ENCODE measurements at regions not wholly inside any gene's neighbourhood (a gene's known extent, or its start where the extent isn't known, plus 50 kb on each side); places are given as distances from the start of the nearest gene placed in this dataset.

DNA sequence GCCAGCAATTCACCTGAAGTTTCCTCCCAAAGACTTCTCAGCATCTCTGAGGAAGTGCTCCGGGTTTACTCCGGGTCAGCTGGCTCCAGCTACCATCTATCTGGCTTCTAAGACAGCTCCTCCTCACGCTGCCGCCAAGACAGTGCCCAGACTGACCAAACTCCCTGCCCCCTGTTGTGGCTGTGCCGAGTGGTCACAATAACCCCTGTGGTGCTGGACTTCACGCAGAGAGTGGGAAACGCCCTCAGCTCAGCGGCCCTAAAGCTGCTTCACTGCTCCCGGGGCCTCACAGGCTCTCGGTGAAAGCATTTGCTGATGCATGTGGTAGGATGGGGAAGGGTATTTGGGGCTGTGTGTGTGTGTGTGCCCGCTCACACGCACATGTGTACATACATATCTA lies 154.8 kb upstream of the ZNF236 start:
- no peak for DNase-seq (ENCODE audit: low read depth, low spot score)
- in situ Hi-C loops (cut with HindIII; ENCODE audit: low pct_unique_long_range_greater_than_20kb, low sequenced_read_pairs) = no loop called here

DNA sequence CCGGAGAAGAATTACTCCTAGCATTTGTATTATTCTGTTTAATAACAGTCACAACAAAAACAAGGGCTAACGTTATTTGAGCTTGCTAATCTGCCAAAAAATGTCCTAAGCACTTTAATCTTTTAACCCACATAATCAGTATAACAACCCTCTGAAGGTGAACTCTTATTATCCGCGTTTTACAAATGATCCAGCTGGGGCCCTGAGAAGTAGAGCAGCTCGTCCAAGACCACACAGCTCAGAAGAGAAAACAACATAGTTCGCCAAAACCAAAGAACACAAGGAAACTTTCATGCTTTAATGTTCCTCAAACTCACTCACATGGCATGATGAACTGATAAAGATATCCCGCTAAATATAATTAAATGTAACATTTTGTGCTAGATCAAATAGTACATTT lies 159.7 kb upstream of the ZNF236 start:
- no peak for DNase-seq (ENCODE audit: low read depth, low spot score)
- in situ Hi-C loops (cut with HindIII; ENCODE audit: low pct_unique_long_range_greater_than_20kb, low sequenced_read_pairs) = no loop called here

DNA sequence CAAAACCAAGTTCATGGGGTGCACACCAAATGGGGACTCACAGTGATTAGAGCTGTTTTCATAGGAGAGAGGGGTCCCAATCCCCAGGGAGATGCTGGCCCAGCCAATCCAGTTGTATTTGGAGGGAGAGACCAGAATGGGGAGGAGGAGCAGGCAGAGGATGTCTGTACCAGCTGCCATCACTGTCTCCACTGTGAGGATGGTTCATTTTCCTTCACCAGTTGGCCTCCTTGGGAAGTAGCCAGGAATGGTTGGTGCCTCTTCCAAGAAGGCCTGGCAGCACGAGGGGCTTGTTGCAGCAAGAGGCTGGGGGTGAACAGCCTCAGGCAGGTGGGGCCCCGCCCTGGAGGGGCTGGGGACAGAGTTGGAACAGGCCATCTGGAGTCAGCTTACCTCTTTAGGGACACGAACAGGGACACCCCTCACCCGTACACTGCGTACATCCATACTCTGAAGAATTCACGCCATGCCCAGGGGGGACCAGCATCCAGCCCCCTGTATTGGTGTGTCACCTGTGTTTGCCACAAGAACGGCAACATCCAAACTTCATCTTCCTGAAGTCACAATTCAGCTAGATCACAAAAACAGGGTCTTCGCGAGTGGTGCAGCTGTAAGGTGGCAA lies 161.7 kb upstream of the ZNF236 start:
- DNase-seq (ENCODE audit: low read depth, low spot score) = no peak
- in situ Hi-C loops (cut with HindIII; ENCODE audit: low pct_unique_long_range_greater_than_20kb, low sequenced_read_pairs) = no loop called here

DNA sequence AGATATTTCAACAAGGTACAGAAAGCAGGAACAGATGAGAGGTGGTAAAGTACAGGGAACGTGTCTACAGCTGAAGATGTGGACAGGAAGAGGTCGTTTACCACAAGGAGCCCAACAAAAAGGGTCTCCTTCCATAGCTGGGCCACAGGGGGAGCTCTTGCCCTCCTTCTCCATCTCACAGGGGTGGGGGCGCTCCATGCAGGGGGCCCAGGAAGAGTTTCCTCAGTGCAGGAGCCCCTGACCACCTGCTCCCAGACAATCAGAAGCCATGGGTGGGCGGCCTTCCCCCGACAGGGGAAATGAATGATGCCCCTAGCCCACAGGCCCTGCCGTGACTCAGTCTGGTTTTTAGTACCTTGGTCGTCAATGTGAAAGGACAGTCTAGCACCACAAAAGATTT lies 163.6 kb upstream of the ZNF516 start:
- peak; percentile 47 for DNase-seq (ENCODE audit: low read depth, low spot score)
- in situ Hi-C loops (cut with HindIII; ENCODE audit: low pct_unique_long_range_greater_than_20kb, low sequenced_read_pairs) = no loop called here

DNA sequence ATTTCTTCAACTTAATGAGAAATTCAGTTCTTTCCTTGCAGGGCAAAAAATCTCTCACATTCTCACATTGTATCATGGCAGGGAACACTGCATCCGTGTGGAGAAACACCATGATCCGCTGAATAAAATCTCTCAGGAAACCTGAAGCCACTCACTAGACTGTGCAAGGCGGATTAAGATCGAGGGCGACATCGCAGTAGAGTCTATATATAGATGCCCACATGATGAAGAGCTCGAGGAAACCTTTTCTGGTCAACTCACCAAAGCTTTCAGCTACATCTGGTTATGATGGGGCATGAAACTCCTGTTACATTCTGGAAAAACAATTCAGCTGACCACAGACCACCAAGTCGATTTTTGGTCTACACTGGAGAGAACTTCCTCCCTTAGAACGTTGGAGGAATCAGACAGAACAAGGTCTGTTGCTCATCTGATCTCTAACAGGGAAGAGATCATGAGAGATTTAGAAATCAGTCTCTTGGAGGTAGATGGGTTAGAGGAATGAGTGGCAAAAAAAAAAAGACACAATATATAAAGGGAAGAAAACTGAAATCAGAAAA lies 162.9 kb upstream of the ZNF516 start:
- no peak for DNase-seq (ENCODE audit: low read depth, low spot score)
- in situ Hi-C loops (cut with HindIII; ENCODE audit: low pct_unique_long_range_greater_than_20kb, low sequenced_read_pairs) = no loop called here

DNA sequence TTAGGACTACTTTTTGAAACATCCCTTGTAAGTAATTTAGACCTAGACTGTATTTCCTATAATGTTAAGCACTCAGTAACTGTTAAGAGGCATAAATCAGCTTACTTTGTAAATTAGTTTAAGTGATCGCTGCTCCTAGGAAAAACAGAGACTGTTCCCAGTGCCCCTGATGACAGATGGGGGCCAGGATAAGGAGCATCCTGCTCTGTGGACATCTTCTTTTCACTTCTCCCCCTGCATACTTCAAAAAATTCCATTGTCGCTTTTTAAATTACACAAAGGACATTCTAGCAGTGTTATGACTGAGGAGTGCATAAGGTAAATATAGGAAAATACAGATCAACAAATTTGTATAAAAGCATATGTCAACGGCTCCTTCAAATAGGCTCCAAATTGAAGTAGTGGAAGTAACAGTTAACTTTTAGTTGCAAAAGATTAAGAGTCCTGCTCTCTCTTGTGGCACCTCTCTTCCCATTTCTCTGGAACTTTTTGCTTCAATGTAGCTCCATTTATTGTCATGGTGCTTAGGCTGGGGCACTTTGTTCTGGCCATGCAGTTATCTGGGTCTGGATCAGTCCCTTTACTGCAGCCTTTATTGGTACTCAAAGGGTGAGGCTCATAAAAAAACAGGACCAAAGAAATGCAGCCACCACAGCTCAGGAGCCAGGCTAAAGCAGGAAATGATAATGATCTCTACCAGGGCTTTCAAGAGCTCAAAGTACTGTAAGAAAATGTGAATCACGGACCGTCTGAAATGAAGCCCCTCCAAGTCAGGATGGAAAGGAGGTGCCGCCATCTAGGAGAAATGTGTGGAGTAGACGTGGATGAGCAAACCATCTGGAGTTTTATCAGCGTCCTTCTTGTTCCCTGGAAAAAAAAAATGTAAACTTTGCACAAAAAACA lies 162.1 kb upstream of the ZNF516 start:
- DNase-seq (ENCODE audit: low read depth, low spot score) = no peak
- in situ Hi-C loops (cut with HindIII; ENCODE audit: low pct_unique_long_range_greater_than_20kb, low sequenced_read_pairs) = no loop called here

DNA sequence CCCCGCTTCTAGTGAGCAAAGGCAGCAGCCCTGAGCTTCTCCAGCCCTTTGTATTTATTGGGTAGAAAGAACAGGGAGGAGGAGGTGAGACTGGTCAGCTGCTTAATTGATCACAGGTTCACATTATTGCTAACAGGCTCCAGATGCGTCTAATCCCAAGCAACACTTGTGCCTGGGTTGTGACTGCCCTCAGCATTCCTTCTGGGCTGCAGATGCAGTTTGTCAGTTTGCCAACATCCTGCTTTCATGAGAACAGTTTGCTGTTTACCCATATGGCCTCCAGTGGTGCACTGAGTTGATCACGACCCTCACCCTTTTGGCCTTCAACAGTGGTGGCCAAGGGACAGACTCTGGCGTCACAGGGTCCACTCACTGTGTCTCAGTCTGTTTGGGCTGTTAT lies 159.5 kb upstream of the ZNF516 start:
- DNase-seq (ENCODE audit: low read depth, low spot score) = no peak
- in situ Hi-C loops (cut with HindIII; ENCODE audit: low pct_unique_long_range_greater_than_20kb, low sequenced_read_pairs) = no loop called here

DNA sequence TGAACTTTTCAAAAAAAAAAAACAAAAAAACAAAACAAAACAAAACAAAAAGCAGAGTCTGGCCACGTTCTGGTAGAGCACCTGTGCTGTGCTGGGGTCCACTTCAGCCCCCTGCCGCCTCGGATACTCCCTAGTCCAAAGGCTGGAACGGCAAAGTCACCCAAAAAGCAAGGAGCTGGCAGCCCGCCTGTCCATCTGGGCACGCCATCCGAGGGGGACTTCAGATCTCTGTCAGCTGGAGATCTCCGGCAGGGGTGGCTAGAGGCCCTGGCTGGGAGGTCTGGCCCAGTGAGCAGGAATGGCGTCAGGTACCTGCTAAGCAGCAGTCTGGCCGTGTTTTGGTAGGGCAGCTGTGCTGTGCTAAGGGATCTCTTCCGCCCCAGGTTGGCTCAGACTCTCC lies 152.3 kb upstream of the ZNF516 start:
- in situ Hi-C loops (cut with HindIII; ENCODE audit: low pct_unique_long_range_greater_than_20kb, low sequenced_read_pairs) = no loop called here
- no peak for DNase-seq (ENCODE audit: low read depth, low spot score)

DNA sequence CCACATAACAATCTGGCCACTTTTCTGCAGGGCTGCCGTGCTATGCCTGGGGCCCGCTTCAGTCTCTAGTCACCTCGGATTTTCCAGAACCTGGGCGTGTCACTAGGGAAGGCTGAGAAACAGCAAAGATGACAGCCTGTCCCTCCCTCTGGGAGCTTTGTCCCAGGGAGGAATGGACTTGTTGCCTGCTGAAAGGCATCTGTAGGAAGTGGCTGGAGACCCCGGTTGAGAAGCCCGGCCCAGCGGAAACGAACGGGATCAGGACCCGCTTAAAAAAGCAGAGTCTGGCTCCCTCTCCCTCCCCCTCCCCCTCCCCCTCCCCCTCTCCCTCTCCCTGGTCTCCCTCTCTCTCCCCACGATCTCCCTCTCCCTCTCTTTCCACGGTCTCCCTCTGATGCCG lies 149.5 kb upstream of the ZNF516 start:
- in situ Hi-C loops (cut with HindIII; ENCODE audit: low pct_unique_long_range_greater_than_20kb, low sequenced_read_pairs) = no loop called here
- no peak for DNase-seq (ENCODE audit: low read depth, low spot score)

DNA sequence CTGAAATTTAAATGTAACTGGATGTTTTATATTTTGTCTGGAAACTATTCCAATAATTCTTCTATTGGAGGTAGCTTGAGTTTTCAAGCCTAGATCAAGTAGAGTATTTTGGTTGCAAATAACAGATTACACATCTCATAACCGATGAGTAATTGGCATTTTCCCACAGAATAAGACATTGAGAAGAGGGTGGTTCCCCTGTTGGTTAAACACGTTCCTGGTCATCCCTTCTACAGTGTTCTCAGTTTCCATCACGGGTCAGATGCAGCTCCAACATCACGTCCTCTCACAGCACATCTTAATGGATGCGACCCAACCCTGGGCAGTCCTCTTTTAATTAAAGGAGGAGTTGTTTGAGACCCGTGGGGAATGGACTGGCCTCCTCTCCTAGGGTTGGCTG lies 149.0 kb upstream of the ZNF516 start:
- in situ Hi-C loops (cut with HindIII; ENCODE audit: low pct_unique_long_range_greater_than_20kb, low sequenced_read_pairs) = no loop called here
- no peak for DNase-seq (ENCODE audit: low read depth, low spot score)

DNA sequence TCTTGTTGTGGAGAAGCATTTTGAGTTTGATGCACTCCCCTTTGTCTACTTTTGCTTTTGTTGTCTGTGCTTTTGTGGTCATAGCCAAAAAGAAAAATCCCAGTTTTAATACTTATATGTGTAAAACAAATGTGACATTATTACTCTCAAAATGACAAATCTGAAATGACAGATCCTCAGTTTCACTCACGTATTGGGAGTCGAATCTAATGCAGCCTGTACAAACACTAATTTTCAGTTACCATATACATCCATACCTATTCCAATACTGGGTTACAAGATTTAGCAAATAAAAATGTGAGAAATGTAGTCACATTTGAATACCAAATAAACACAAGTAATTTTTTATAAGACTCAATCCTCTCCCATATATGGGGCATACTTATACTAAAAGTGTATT lies 148.2 kb upstream of the ZNF516 start:
- no peak for DNase-seq (ENCODE audit: low read depth, low spot score)
- in situ Hi-C loops (cut with HindIII; ENCODE audit: low pct_unique_long_range_greater_than_20kb, low sequenced_read_pairs) = no loop called here

DNA sequence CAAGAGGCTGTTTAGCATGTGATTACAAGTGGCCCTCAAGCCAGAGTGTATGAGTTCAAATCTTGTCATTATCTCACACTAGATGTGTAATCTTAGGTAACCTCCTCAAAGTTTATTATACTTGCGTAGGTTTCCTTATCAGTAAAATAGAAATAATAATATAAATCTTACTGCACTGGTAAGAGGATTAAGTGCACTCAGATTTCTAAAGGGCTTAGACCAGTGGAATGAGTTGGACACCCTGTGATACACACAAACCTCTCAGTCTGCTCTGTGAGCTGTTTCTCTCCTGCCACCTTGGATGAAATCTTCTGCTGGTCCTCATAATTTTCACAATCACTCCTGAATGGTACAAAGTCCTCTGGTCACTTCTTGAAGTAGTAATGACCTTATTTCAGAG lies 145.4 kb upstream of the ZNF516 start:
- in situ Hi-C loops (cut with HindIII; ENCODE audit: low pct_unique_long_range_greater_than_20kb, low sequenced_read_pairs) = no loop called here
- DNase-seq (ENCODE audit: low read depth, low spot score) = no peak

DNA sequence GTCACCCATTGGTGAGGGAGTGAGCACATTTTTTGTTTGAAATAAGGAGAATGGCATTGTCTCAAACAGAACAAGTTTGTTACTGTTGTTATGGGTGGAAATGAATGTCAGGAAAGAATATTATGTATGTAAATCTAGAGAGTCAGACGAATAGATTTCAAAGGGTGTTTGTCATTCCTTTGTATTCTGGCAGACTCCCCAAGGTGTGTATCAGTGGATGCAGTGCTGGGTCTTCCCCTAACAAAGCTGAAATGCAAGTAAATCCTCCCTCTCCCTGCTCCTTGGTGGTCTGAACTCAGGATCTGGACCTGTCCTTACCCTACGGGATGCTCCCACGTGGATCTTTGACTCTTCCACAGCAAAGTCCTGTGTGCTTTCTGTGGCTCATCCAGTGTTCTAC lies 139.5 kb upstream of the ZNF516 start:
- no peak for DNase-seq (ENCODE audit: low read depth, low spot score)
- in situ Hi-C loops (cut with HindIII; ENCODE audit: low pct_unique_long_range_greater_than_20kb, low sequenced_read_pairs) = no loop called here

DNA sequence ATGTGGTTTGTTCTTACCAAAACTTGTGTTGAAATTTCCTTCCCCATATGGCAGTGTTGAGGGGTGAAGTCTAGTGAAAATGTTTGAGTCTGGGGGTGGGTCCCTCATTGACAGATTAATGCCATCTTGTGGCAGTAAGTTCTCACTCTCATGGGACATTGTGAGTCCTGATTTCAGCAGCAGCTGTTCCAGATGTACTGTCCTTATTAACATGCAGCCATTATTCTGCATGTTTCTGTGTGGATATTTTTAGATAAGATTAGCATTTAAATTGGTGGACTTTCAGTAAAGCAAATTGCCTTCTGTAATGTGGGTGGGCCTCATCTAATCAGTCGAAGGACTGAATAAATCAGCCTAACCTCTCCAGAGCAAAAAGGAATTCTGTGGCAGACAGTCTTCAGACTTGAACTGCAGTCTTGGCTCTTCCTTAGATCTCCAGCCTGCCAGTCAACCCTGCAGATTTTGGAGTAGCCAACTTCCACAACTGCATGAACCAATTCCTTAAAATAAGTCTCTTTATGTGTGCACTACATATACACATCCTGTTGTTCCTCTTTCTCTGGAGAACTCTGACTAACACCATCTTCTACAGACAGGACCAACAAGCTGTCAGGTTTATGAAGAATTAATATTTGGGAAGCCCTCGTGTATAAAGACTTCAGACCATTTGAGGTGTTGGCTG lies 138.7 kb upstream of the ZNF516 start:
- no peak for DNase-seq (ENCODE audit: low read depth, low spot score)
- in situ Hi-C loops (cut with HindIII; ENCODE audit: low pct_unique_long_range_greater_than_20kb, low sequenced_read_pairs) = no loop called here

DNA sequence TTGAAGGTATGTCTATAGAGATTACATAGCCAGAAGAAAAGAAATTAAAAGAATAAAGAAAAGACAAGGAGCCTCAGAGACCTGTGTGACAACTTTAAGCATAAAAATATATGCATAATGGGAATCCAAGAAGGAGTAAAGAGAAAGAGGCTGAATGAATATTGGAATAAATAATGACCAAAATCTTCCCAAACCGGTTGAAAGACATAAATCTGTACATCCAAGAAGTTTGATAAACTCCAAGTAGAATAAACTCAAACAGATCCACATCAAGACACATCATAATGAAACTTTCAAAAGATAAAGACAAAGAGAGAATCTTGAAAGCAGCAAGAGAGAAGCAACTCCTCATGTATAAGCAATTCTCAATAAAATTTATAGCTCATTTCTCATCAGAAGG lies 132.4 kb upstream of the ZNF516 start:
- no peak for DNase-seq (ENCODE audit: low read depth, low spot score)

DNA sequence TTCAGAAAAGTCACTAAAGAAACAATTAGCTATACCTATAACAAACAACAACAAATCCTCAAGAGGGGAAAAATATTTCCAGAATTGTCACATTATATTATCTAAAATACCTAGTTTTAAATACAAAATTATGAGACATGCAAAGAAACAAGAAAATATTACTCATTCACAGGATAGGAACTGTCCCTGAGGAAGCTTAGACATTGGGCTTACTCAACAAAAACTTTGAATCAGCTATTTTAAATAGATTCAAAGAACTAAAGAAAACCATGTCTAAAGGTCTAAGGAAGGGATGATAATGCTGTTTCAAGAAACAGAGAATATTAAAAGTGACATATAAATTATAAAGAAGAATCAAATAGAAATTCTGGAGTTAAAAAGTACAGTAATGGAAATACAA lies 131.9 kb upstream of the ZNF516 start:
- DNase-seq (ENCODE audit: low read depth, low spot score) = no peak
- in situ Hi-C loops (cut with HindIII; ENCODE audit: low pct_unique_long_range_greater_than_20kb, low sequenced_read_pairs) = no loop called here

More for the DNA sequence above, 132.4 kb upstream of the ZNF516 start:
- in situ Hi-C loops (cut with HindIII; ENCODE audit: low pct_unique_long_range_greater_than_20kb, low sequenced_read_pairs) = no loop called here

DNA sequence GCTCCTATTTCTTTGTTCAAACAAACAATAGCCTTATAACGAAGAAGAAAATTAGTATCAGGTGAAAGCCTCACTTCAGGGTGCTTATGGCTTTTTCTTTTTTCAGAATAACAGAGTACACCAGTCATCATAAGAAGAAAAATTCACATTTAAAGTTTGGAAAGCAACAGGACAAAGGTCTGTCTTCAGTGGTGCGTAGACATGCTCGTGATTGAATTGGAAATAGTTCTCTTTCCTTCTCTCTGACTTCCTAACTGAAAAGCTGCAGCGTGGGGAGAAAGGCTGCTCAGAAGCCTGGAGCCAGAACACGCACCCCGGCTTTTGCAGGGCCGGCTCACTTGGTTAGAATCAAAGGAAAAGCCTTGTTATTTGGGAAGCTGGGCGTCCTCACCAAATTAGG lies 127.6 kb upstream of the ZNF516 start:
- no peak for DNase-seq (ENCODE audit: low read depth, low spot score)
- in situ Hi-C loops (cut with HindIII; ENCODE audit: low pct_unique_long_range_greater_than_20kb, low sequenced_read_pairs) = no loop called here

DNA sequence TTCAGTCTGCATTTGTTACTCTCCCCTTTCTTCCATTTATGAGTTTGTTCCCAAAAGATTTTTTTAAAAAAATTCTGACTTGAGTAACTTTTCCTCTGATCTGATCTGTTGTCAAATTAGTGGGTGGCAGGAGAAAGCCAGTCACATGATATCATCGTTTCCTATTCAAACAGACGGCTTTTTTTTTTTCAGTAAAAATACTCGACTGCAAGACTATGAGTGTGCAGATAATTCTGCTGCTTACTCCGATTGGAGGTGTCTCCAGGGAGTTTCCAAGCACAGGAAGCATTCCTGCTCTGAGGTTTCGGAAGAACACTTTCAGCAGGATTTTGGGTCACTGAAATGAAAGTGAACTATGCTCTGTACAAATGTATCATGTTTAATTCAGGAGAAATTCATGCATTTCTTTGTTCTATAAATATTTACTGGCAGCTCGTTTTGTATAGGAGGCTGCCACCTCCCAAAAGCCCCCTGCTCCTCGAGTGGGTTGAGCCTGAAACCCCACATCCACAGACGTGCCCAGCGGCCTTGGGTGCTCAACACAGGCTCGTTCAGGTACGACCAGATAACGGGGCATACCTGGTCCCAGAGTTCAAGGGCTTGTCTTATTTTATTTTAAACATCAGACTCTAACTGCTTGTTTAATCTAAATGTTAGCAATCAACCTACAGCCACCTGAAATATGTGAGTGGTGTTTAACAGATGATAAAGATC lies 126.9 kb upstream of the ZNF516 start:
- DNase-seq (ENCODE audit: low read depth, low spot score) = peak; percentile 45
- in situ Hi-C loops (cut with HindIII; ENCODE audit: low pct_unique_long_range_greater_than_20kb, low sequenced_read_pairs) = no loop called here
